HepG2 (cell line): ENCODE measurements at regions not wholly inside any gene's neighbourhood (a gene's known extent, or its start where the extent isn't known, plus 50 kb on each side); places are given as distances from the start of the nearest gene placed in this dataset.

Experiments used
- ATAC-seq: fragments of 200-7000 bp; cut with Tn5 transposase; 3 replicates; pipeline ENCODE4 v1.9.1; 2020; ENCODE audit warnings: mild to moderate bottlenecking, moderate library complexity
- BruUV-seq: library from RNA; stranded (reverse); fragments of 400-500 nt; replicated peaks from 2 replicates; lab custom pipeline; 2021; lab: Mats Ljungman, UMichigan
- CTCF ChIA-PET: fragments of 300-600 bp; formaldehyde crosslinking; extraction: SDS; loops from one replicate; lab custom pipeline; 2021; ENCODE audit warnings: low total read pairs, inconsistent platforms, low intra/inter-chr PET ratio; lab: Yijun Ruan, JAX
- POLR2A ChIA-PET: fragments of 350-600 bp; sonication (Branson Sonifier 250); formaldehyde crosslinking; loops from one replicate; lab custom pipeline; 2020; ENCODE audit warnings: antibody characterized with exemption, inconsistent platforms; lab: Yijun Ruan, JAX
- DNase-seq: peaks from one replicate; pipeline ENCODE4 v3.0.0-alpha.2; 2015; ENCODE audit warnings: low spot score
- FAIRE-seq: peaks from 3 replicates; lab custom pipeline; 2011; peaks lifted over from hg19 to GRCh38; lab: Jason Lieb, UNC
- H2AFZ ChIP-seq: one replicate; pipeline ENCODE4 v1.6.1; 2011; ENCODE audit warnings: low read length, inconsistent platforms
- H3K27ac ChIP-seq: fragments of 300-600 bp; 3 replicates; pipeline ENCODE4 v1.8.0; 2011; ENCODE audit warnings: mixed run types, mild to moderate bottlenecking, mixed read lengths, low read length, inconsistent platforms; ENCODE audit not compliant: insufficient read depth; ENCODE audit errors: extremely low read length
- H3K27me3 ChIP-seq, 2 experiments: fragments of 200-600 bp in 1 of 2; 2 replicates in 1 of 2; 3 replicates in 1 of 2; pipeline versions ENCODE4 v1.6.0 to v1.8.0; 2011; ENCODE audit warnings: low read length in 2 of 2, mild to moderate bottlenecking in 2 of 2, moderate library complexity in 2 of 2, inconsistent platforms in 1 of 2; ENCODE audit not compliant: insufficient read depth in 2 of 2, control insufficient read depth in 1 of 2
- H3K36me3 ChIP-seq, 2 experiments: fragments of 200-600 bp in 1 of 2; replicated peaks in 1 of 2; 2 replicates in 1 of 2; 3 replicates in 1 of 2; pipeline versions ENCODE4 v1.5.1 to v1.8.0; 2011; ENCODE audit warnings: low read length in 2 of 2, inconsistent platforms in 1 of 2; ENCODE audit not compliant: insufficient read depth in 2 of 2, control insufficient read depth in 1 of 2
- H3K4me1 ChIP-seq: 2 replicates; pipeline ENCODE4 v1.5.1; 2012; ENCODE audit warnings: low read length, inconsistent platforms; ENCODE audit not compliant: insufficient read depth
- H3K4me2 ChIP-seq: 2 replicates; pipeline ENCODE4 v1.6.0; 2011; ENCODE audit warnings: low read depth, low read length, inconsistent platforms
- H3K4me3 ChIP-seq, 3 experiments: fragments of 200-600 bp in 1 of 3; sonication (generic), shearing (Covaris generic) in 1 of 3; replicated peaks in 1 of 3; 2 replicates each; pipeline ENCODE4 v1.5.1; 2011 to 2016; ENCODE audit warnings: low read length in 3 of 3, inconsistent platforms in 2 of 3, low read depth in 2 of 3, mild to moderate bottlenecking in 2 of 3, control low read depth in 1 of 3, mixed read lengths in 1 of 3; ENCODE audit not compliant: insufficient read depth in 1 of 3
- H3K79me2 ChIP-seq: one replicate; pipeline ENCODE4 v1.6.1; 2011; ENCODE audit warnings: low read length, inconsistent platforms; ENCODE audit not compliant: insufficient read depth
- H3K9ac ChIP-seq: 2 replicates; pipeline ENCODE4 v1.6.0; 2011; ENCODE audit warnings: mild to moderate bottlenecking, low read depth, low read length, inconsistent platforms; ENCODE audit not compliant: insufficient read depth
- H3K9me3 ChIP-seq: 2 replicates; pipeline ENCODE4 v1.5.1; 2012; ENCODE audit warnings: mild to moderate bottlenecking, low read length
- H4K20me1 ChIP-seq: 2 replicates; pipeline ENCODE4 v1.6.0; 2011; ENCODE audit warnings: inconsistent platforms, mild to moderate bottlenecking, low read length, moderate library complexity; ENCODE audit not compliant: insufficient read depth
- HOXD1 ChIP-seq: sonication (generic); formaldehyde crosslinking; IDR thresholded peaks from 2 replicates; pipeline ENCODE4 v1.5.0; 2020; ENCODE audit warnings: missing genetic modification reagents
- MAZ ChIP-seq, 2 experiments: sonication (generic) in 1 of 2; formaldehyde crosslinking in 1 of 2; IDR thresholded peaks; 2 replicates each; pipeline versions ENCODE4 v1.5.0 to v1.6.1; 2012 to 2020; ENCODE audit warnings: low read depth in 2 of 2, mild to moderate bottlenecking in 2 of 2, borderline replicate concordance in 1 of 2, improper control_type of control experiment in 1 of 2, low read length in 1 of 2, missing genetic modification reagents in 1 of 2, moderate library complexity in 1 of 2
- MLLT10 ChIP-seq: sonication (generic); formaldehyde crosslinking; IDR thresholded peaks from 2 replicates; pipeline ENCODE4 v1.4.0; 2020; ENCODE audit warnings: missing genetic modification reagents
- NR2F6 ChIP-seq, 2 experiments: IDR thresholded peaks; 2 replicates each; pipeline ENCODE4 v1.6.1; 2016; ENCODE audit warnings: antibody characterized with exemption in 1 of 2, mild to moderate bottlenecking in 1 of 2
- SOX5 ChIP-seq: IDR thresholded peaks from 2 replicates; pipeline ENCODE4 v1.6.1; 2016; ENCODE audit warnings: borderline replicate concordance
- TEAD2 ChIP-seq: sonication (generic); formaldehyde crosslinking; IDR thresholded peaks from 2 replicates; pipeline ENCODE4 v1.9.0; 2021; ENCODE audit warnings: missing genetic modification reagents
- ZNF326 ChIP-seq: sonication (generic); formaldehyde crosslinking; IDR thresholded peaks from 2 replicates; pipeline ENCODE4 v1.4.0; 2020; ENCODE audit warnings: missing genetic modification reagents, borderline replicate concordance
- ZNF557 ChIP-seq: sonication (generic); formaldehyde crosslinking; IDR thresholded peaks from 2 replicates; pipeline ENCODE4 v1.4.0; 2020; ENCODE audit warnings: missing genetic modification reagents
- ZNF607 ChIP-seq: sonication (generic); formaldehyde crosslinking; IDR thresholded peaks from 2 replicates; pipeline ENCODE4 v1.5.1; 2020; ENCODE audit warnings: missing genetic modification reagents, mild to moderate bottlenecking, borderline replicate concordance
- WGBS: methylation state at CpG from one replicate; pipeline ENCODE4 v1.1.6; 2017; ENCODE audit warnings: low lambda C conversion rate; 5-methylcytosine and 5-hydroxymethylcytosine counted together
- in situ Hi-C: cut with HindIII; loops from 2 replicates; pipeline ENCODE4 v1.10.0; 2017; ENCODE audit warnings: low pct_unique_long_range_greater_than_20kb; ENCODE audit not compliant: extremely low pct_ligation_motif_present
- intact Hi-C: fragments of 100-400 bp; cut with micrococcal nuclease; formaldehyde crosslinking; loops from one replicate; pipeline ENCODE4 v1.10.0; 2022; ENCODE audit not compliant: unreplicated experiment
- TF ChIP-seq, protein P1 (sequence below): sonication (generic); formaldehyde crosslinking; IDR thresholded peaks from 2 replicates; pipeline ENCODE4 v1.4.0; 2020; ENCODE audit warnings: low read depth, mild to moderate bottlenecking, missing genetic modification reagents

DNA sequence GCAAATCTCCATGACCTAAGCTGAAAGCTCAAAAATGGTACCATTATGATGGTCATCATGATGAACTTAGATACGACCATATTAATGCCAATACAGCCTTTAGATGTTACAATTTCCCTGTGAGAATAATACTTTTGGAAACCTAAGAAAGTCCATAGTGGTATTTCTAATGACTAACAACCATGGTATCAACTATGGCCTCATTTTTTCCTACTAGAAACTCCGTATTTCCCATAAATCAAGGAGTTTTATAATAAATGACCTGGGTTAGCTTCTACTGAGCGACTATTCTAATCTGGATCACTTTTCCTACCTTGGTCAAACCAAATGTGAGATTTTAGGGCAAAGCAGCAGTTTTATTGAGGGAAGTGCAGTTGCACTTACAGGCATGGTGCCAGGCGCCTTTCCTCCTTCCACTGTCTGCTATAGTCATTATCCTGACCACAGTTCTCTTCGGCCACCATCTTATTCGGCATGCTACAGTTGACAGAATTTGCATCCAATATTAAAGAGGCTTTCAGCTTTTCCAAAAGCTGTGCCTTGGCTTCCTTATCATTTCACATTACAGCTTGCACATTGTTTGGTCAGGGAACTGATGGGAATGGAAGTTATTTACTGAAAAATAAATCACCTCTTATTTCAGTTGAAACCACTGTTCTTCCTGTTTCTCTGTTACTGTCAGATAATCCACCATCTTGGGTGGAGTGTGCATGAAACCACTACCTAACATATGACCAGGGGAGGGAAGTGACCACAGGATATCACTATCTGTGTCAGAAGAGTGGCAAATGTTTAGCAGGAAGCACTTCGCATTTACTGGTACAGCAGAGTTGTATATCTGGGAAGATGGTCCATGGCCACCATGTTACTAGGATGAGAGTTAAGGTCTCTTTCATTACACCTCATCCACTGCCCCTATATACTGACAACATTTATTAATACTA is 74.5 kb upstream of the PICALM start:
- no peak for ATAC-seq

DNA sequence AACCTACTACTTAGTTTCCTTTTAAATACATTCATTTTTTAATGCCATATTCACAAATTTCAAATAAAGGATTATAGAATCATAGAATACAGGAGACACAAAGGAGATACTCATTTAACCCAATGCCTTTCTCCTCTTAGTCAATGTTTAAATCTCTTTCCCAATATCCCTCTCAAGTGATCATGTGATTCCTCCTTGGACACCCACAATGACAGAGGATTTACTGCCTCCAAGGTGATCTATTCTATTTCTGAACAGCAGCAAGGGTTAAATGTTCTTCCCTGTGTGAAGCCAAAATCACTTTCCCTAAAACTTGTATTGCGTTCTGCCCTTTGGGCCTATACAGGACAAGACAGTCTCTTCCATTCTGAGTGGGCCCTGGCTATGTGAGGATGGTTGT is 73.3 kb upstream of the PICALM start:
- no peak for ATAC-seq
- no peaks in the 10 kb centered on the region for H3K9me3 ChIP-seq
- no peak overlapping the region for H3K4me2 ChIP-seq
- peaks cover 29% of the 10 kb centered on the region for H3K4me1 ChIP-seq
- FAIRE-seq = no peak
- H3K4me3 ChIP-seq = no peak overlapping the region
- BruUV-seq = no TSS peak
- CTCF ChIA-PET = no interaction called here
- POLR2A ChIA-PET = no interaction called here
- H2AFZ ChIP-seq = no peak overlapping the region
- TF ChIP-seq HOXD1 (CRISPR knock-in tag) (no peak), ZNF326 (no peak), MAZ (IDR thresholded peaks at IDR 0.05; ENCODE audit: borderline replicate concordance, low read depth, low read length) (no peak), MAZ (CRISPR knock-in tag; IDR thresholded peaks at IDR 0.05; ENCODE audit: low read depth) (no peak), SOX5 (CRISPR knock-in tag) (no peak), ZNF557 (CRISPR knock-in tag) (no peak), TEAD2 (CRISPR knock-in tag) (no peak)
- no peaks in the 10 kb centered on the region for H3K27me3 ChIP-seq
- 94% methylated on average over 1 of the region's 1 CpG for WGBS
- DNase-seq = no peak
- no peaks in the 10 kb centered on the region for H3K36me3 ChIP-seq
- in situ Hi-C loops (no loop called here), intact Hi-C loops (no loop called here)
- no peak overlapping the region for H3K27ac ChIP-seq
- H4K20me1 ChIP-seq = no peaks in the 10 kb centered on the region
- no peaks in the 10 kb centered on the region for H3K79me2 ChIP-seq
- no peak overlapping the region for H3K9ac ChIP-seq

More for the DNA sequence above, 74.5 kb upstream of the PICALM start:
- CTCF ChIA-PET = no interaction called here
- POLR2A ChIA-PET = no interaction called here
- intact Hi-C loops (no loop called here), in situ Hi-C loops (no loop called here)
- DNase-seq (no peak), FAIRE-seq (no peak)
- H3K4me3 ChIP-seq = no peak overlapping the region
- peaks cover 34% of the 10 kb centered on the region for H3K4me1 ChIP-seq
- no peaks in the 10 kb centered on the region for H3K27me3 ChIP-seq
- H3K27ac ChIP-seq = no peak overlapping the region
- no peaks in the 10 kb centered on the region for H3K9me3 ChIP-seq
- H2AFZ ChIP-seq = no peak overlapping the region
- whole genome bisulfite sequencing = 81% methylated on average over 7 of the region's 7 CpGs
- H3K36me3 ChIP-seq = no peaks in the 10 kb centered on the region
- no TSS peak for BruUV-seq
- H3K79me2 ChIP-seq = no peaks in the 10 kb centered on the region
- H4K20me1 ChIP-seq = no peaks in the 10 kb centered on the region
- TF ChIP-seq ZNF607 (CRISPR knock-in tag) (no peak), MLLT10 (CRISPR knock-in tag) (no peak), NR2F6 (IDR thresholded peaks at IDR 0.05) (no peak), NR2F6 (CRISPR knock-in tag; IDR thresholded peaks at IDR 0.05) (no peak)
- TF ChIP-seq, protein P1, sequence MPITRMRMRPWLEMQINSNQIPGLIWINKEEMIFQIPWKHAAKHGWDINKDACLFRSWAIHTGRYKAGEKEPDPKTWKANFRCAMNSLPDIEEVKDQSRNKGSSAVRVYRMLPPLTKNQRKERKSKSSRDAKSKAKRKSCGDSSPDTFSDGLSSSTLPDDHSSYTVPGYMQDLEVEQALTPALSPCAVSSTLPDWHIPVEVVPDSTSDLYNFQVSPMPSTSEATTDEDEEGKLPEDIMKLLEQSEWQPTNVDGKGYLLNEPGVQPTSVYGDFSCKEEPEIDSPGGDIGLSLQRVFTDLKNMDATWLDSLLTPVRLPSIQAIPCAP = no peak
- H3K9ac ChIP-seq = no peak overlapping the region
- no peak overlapping the region for H3K4me2 ChIP-seq
